ENCODE measurements at regions not wholly inside any gene's neighbourhood (a gene's known extent, or its start where the extent isn't known, plus 50 kb on each side); places are given as distances from the start of the nearest gene placed in this dataset.

DNA sequence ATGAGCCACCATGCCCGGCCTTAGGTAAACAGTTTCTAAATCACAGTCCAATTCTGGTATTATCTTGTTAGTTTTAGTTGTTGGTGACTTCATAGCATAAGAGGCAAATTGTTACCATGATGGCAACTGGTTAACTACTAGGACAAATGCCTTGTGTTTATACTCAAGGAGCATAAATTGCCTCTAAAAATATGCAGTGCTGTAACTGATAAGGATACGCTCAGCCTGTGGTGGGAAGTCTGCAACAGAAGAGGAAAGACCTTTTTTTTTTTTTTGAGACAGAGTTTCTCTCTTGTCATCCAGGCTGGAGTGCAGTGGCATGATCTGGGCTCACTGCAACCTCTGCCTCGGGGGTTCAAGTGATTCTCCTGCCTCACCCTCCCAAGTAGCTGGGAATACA lies 311.9 kb upstream of the ARGLU1 start:
- Histone ChIP-seq H3K4me2 (ENCODE audit: insufficient read depth, low read length) (no peak overlapping the region), H3K9ac (replicated peaks; ENCODE audit: extremely low read depth, insufficient read depth, low read length) (no peak overlapping the region), H3K27me3 (ENCODE audit: control insufficient read depth in 2 of 2, insufficient read depth in 2 of 2, low read length in 2 of 2) (no peaks in the 10 kb centered on the region), H3K36me3 (ENCODE audit: control insufficient read depth in 2 of 2, extremely low read depth in 1 of 2, insufficient read depth in 2 of 2, low read length in 2 of 2) (no peaks in the 10 kb centered on the region), H3K27ac (ENCODE audit: insufficient read depth, low read depth, low read length) (no peak overlapping the region), H2AFZ (ENCODE audit: low read depth, low read length) (no peak overlapping the region), H3K4me1 (ENCODE audit: control insufficient read depth, extremely low read depth, insufficient read depth, low read length) (no peaks in the 10 kb centered on the region), H4K20me1 (replicated peaks; ENCODE audit: control insufficient read depth, extremely low read depth, insufficient read depth, low read length) (no peaks in the 10 kb centered on the region), H3K4me3 (replicated peaks in 1 of 3; ENCODE audit: insufficient read depth in 1 of 3, low read depth in 1 of 3, low read length in 3 of 3) (no peak overlapping the region), H3K9me1 (replicated peaks; ENCODE audit: control insufficient read depth, extremely low read depth, insufficient read depth, low read length) (no peaks in the 10 kb centered on the region), H3K9me3 (replicated peaks; ENCODE audit: control insufficient read depth, insufficient read depth, low read length) (no peaks in the 10 kb centered on the region), H3K79me2 (ENCODE audit: control insufficient read depth, insufficient read depth, low read length) (no peaks in the 10 kb centered on the region)
- POLR2A ChIA-PET: no interaction called here
- no TSS peak for BruUV-seq (replicated peaks)
- FAIRE-seq: no peak
- dilution Hi-C loops (cut with MboI; ENCODE audit: extremely low pct_ligation_motif_present, low sequenced_read_pairs) (no loop called here), intact Hi-C loops (cut with micrococcal nuclease) (no loop called here)
- CTCF ChIA-PET: no interaction called here
- TF ChIP-seq JUN (IDR thresholded peaks at IDR 0.05; ENCODE audit: borderline replicate concordance, insufficient read depth, insufficient read length, low read depth): no peak
- no peak for TF ChIP-seq MYC (IDR thresholded peaks at IDR 0.05; ENCODE audit: low read depth, low read length)
- TF ChIP-seq EZH2 (IDR thresholded peaks at IDR 0.05; ENCODE audit: borderline replicate concordance, low read depth, low read length, severe bottlenecking): no peak
- no peak for TF ChIP-seq POLR2AphosphoS5 (IDR thresholded peaks at IDR 0.05; ENCODE audit: insufficient read depth, low read depth, low read length)
- TF ChIP-seq POLR2A (IDR thresholded peaks at IDR 0.05; ENCODE audit: low read depth, low read length): no peak
- TF ChIP-seq, protein P1, sequence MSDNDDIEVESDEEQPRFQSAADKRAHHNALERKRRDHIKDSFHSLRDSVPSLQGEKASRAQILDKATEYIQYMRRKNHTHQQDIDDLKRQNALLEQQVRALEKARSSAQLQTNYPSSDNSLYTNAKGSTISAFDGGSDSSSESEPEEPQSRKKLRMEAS (IDR thresholded peaks at IDR 0.05; ENCODE audit: insufficient read depth, insufficient read length): no peak
- TF ChIP-seq FOS (IDR thresholded peaks at IDR 0.05; ENCODE audit: borderline replicate concordance, insufficient read depth, low read length): no peak
- TF ChIP-seq, protein P2, sequence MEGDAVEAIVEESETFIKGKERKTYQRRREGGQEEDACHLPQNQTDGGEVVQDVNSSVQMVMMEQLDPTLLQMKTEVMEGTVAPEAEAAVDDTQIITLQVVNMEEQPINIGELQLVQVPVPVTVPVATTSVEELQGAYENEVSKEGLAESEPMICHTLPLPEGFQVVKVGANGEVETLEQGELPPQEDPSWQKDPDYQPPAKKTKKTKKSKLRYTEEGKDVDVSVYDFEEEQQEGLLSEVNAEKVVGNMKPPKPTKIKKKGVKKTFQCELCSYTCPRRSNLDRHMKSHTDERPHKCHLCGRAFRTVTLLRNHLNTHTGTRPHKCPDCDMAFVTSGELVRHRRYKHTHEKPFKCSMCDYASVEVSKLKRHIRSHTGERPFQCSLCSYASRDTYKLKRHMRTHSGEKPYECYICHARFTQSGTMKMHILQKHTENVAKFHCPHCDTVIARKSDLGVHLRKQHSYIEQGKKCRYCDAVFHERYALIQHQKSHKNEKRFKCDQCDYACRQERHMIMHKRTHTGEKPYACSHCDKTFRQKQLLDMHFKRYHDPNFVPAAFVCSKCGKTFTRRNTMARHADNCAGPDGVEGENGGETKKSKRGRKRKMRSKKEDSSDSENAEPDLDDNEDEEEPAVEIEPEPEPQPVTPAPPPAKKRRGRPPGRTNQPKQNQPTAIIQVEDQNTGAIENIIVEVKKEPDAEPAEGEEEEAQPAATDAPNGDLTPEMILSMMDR (IDR thresholded peaks at IDR 0.05; ENCODE audit: extremely low read depth in 1 of 2, insufficient read depth in 1 of 2, low read depth in 1 of 2, low read length in 2 of 2): no peak
- no peak for TF ChIP-seq GATA2 (IDR thresholded peaks at IDR 0.05; ENCODE audit: insufficient read depth, insufficient read length, low read depth, low read length)
- DNase-seq (ENCODE audit: low read depth, low spot score): no peak
